Spleen (tissue), 11 donors: ENCODE measurements at regions not wholly inside any gene's neighbourhood (a gene's known extent, or its start where the extent isn't known, plus 50 kb on each side); places are given as distances from the start of the nearest gene placed in this dataset.

Source experiments
- DNase-seq: peaks from one replicate; pipeline ENCODE4 v3.0.0-alpha.2; 2020
- H3K27ac ChIP-seq, 8 donors: fragments of 200-600 bp; sonication (generic) in 7 of 8; 1 replicate in 4 of 8; 2 replicates in 4 of 8; pipeline versions ENCODE4 v1.5.0 to v1.8.0; 2016 to 2021; ENCODE audit warnings: inconsistent platforms in 4 of 8, mild to moderate bottlenecking in 4 of 8, moderate library complexity in 1 of 8
- H3K27me3 ChIP-seq, 7 donors: fragments of 200-600 bp; sonication (generic) in 6 of 7; replicated peaks in 1 of 7; 1 replicate in 4 of 7; 2 replicates in 3 of 7; pipeline versions ENCODE4 v1.5.0 to v1.8.0; 2016 to 2021; ENCODE audit warnings: inconsistent platforms in 3 of 7, mild to moderate bottlenecking in 1 of 7
- H3K36me3 ChIP-seq, 6 donors: fragments of 200-600 bp; sonication (generic) in 5 of 6; 1 replicate in 4 of 6; 2 replicates in 2 of 6; pipeline versions ENCODE4 v1.5.0 to v1.8.0; 2016 to 2021; ENCODE audit warnings: inconsistent platforms in 2 of 6
- H3K4me1 ChIP-seq, 6 donors: fragments of 200-600 bp; sonication (generic) in 5 of 6; 1 replicate in 3 of 6; 2 replicates in 3 of 6; pipeline versions ENCODE4 v1.5.0 to v1.8.0; 2016 to 2021; ENCODE audit warnings: inconsistent platforms in 3 of 6
- H3K4me3 ChIP-seq, 8 donors: fragments of 200-600 bp; sonication (generic) in 7 of 8; 1 replicate in 4 of 8; 2 replicates in 4 of 8; pipeline versions ENCODE4 v1.5.0 to v1.8.0; 2016 to 2021; ENCODE audit warnings: inconsistent platforms in 4 of 8, mild to moderate bottlenecking in 4 of 8, moderate library complexity in 2 of 8
- H3K9me3 ChIP-seq, 8 donors: fragments of 200-600 bp; sonication (generic) in 7 of 8; 1 replicate in 4 of 8; 2 replicates in 4 of 8; pipeline versions ENCODE4 v1.5.0 to v1.8.0; 2016 to 2021; ENCODE audit warnings: inconsistent platforms in 4 of 8
- CTCF ChIP-seq, 11 experiments: fragments of 200-600 bp in 7 of 11; fragments of 450-650 bp in 4 of 11; sonication (generic) in 4 of 11; IDR thresholded peaks in 8 of 11; conservative IDR thresholded peaks in 3 of 11; 1 replicate in 7 of 11; 2 replicates in 4 of 11; pipeline versions ENCODE4 v1.4.0 to v1.8.0; 2016 to 2021; ENCODE audit warnings: antibody characterized with exemption in 11 of 11, inconsistent platforms in 4 of 11, mild to moderate bottlenecking in 1 of 11
- POLR2A ChIP-seq, 3 donors: fragments of 450-650 bp; IDR thresholded peaks; one replicate each; pipeline ENCODE4 v1.5.1; 2017; ENCODE audit warnings: antibody characterized with exemption in 3 of 3, mild to moderate bottlenecking in 1 of 3
- POLR2AphosphoS5 ChIP-seq, 3 donors: sonication (generic); formaldehyde crosslinking; IDR thresholded peaks; one replicate each; pipeline ENCODE4 v1.5.1; 2017; ENCODE audit warnings: antibody characterized with exemption in 3 of 3
- WGBS, 5 donors: extraction: QIAGEN DNeasy Blood & Tissue Kit in 3 of 5; methylation state at CpG; one replicate each; pipeline versions ENCODE4 v1.1.5 to v1.1.7; 2013 to 2018; 5-methylcytosine and 5-hydroxymethylcytosine counted together
- intact Hi-C: fragments of 100-400 bp; cut with DNase I; formaldehyde crosslinking; loops from one replicate; pipeline ENCODE4 v1.15.0; 2023; ENCODE audit warnings: low total_unique reads
- donor health status: healthy with polysubstance abuse.
- donor health status: DM: no; HTN: no; CAD: no; lungs with moderate emphysema.
- donor health status: DM: no; HTN: no; CAD: no.
- donor health status: Bipolar disorder and iron deficiency.
- donor health status: healthy.
- donor health status: DM: no; HTN: no; CAD: no.
- donor health status: DM: yes; HTN: yes; CAD: no.

GRCh38 chr2:191610756-191611155 lies 67.2 kb upstream of the NABP1 start:
- no peak for DNase-seq
- TF ChIP-seq POLR2A (IDR thresholded peaks at IDR 0.05) (no peak), POLR2AphosphoS5 (IDR thresholded peaks at IDR 0.05) (no peak)
- Histone ChIP-seq H3K4me3 (no peak overlapping the region), H3K36me3 (no peaks in the 10 kb centered on the region), H3K27me3 (no peaks in the 10 kb centered on the region), H3K27ac (peak overlapping the region in 5 of 8 donors; percentile 52 to 78 (median 78)), H3K4me1 (peaks cover 0 to 20% (median 6%) of the 10 kb centered on the region in 6 donors), H3K9me3 (no peaks in the 10 kb centered on the region)
- intact Hi-C loops: no loop called here

- Histone ChIP-seq H3K9me3 (no peaks in the 10 kb centered on the region), H3K4me1 (peaks cover 0 to 22% (median 6%) of the 10 kb centered on the region in 6 donors), H3K36me3 (no peaks in the 10 kb centered on the region), H3K4me3 (peak overlapping the region in 1 of 8 donors; percentile 13), H3K27ac (peak overlapping the region in 7 of 8 donors; percentile 52 to 78 (median 77)), H3K27me3 (no peaks in the 10 kb centered on the region)
- intact Hi-C loops: no loop called here
- TF ChIP-seq POLR2AphosphoS5 (IDR thresholded peaks at IDR 0.05) (peak in 1 of 3 donors; percentile 28), CTCF (IDR thresholded peaks at IDR 0.05 in 8 of 11, conservative IDR thresholded peaks at IDR 0.05 in 3 of 11) (peak in 1 of 11 experiments; percentile 20), POLR2A (IDR thresholded peaks at IDR 0.05) (no peak)
- peak; percentile 77 for DNase-seq
- 36 to 63% (median 60%) methylated on average over 3 of the region's 3 CpGs for WGBS, 5 donors
Observed at GRCh38 chr2:191611614-191612013, 66.3 kb upstream of the NABP1 start.

- intact Hi-C loops: no loop called here
- Histone ChIP-seq H3K27me3 (no peaks in the 10 kb centered on the region), H3K4me3 (no peak overlapping the region), H3K27ac (peak overlapping the region in 2 of 8 donors; percentile 69 to 78), H3K36me3 (no peaks in the 10 kb centered on the region), H3K4me1 (peaks cover 0 to 31% (median 12%) of the 10 kb centered on the region in 6 donors), H3K9me3 (no peaks in the 10 kb centered on the region)
- TF ChIP-seq POLR2AphosphoS5 (IDR thresholded peaks at IDR 0.05) (no peak), CTCF (IDR thresholded peaks at IDR 0.05 in 8 of 11, conservative IDR thresholded peaks at IDR 0.05 in 3 of 11) (no peak), POLR2A (IDR thresholded peaks at IDR 0.05) (no peak)
- DNase-seq: no peak
- WGBS, 5 donors: 91 to 98% (median 93%) methylated on average over 1 of the region's 1 CpG
Observed at GRCh38 chr2:191612496-191612895, 65.4 kb upstream of the NABP1 start.

- Histone ChIP-seq H3K4me3 (no peak overlapping the region), H3K36me3 (no peaks in the 10 kb centered on the region), H3K27me3 (no peaks in the 10 kb centered on the region), H3K4me1 (peaks cover 5 to 51% (median 25%) of the 10 kb centered on the region in 6 donors), H3K9me3 (no peaks in the 10 kb centered on the region), H3K27ac (no peak overlapping the region)
- WGBS, 5 donors: 88 to 97% (median 92%) methylated on average over 3 of the region's 3 CpGs
- no peak for TF ChIP-seq CTCF (IDR thresholded peaks at IDR 0.05 in 8 of 11, conservative IDR thresholded peaks at IDR 0.05 in 3 of 11)
- no peak for TF ChIP-seq POLR2AphosphoS5 (IDR thresholded peaks at IDR 0.05)
- TF ChIP-seq POLR2A (IDR thresholded peaks at IDR 0.05): no peak
- intact Hi-C loops: no loop called here
- no peak for DNase-seq
Observed at GRCh38 chr2:191614759-191615158, 63.2 kb upstream of the NABP1 start.

- Histone ChIP-seq H3K4me1 (peaks cover 5 to 57% (median 25%) of the 10 kb centered on the region in 6 donors), H3K27ac (no peak overlapping the region), H3K36me3 (no peaks in the 10 kb centered on the region), H3K4me3 (no peak overlapping the region), H3K27me3 (no peaks in the 10 kb centered on the region), H3K9me3 (no peaks in the 10 kb centered on the region)
- 55 to 77% (median 60%) methylated on average over 3 of the region's 3 CpGs for WGBS, 5 donors
- no peak for DNase-seq
- TF ChIP-seq CTCF (IDR thresholded peaks at IDR 0.05 in 8 of 11, conservative IDR thresholded peaks at IDR 0.05 in 3 of 11) (no peak), POLR2A (IDR thresholded peaks at IDR 0.05) (no peak), POLR2AphosphoS5 (IDR thresholded peaks at IDR 0.05) (no peak)
- intact Hi-C loops: no loop called here
Observed at GRCh38 chr2:191615596-191615995, 62.3 kb upstream of the NABP1 start.
